C4-2B (cell line): ENCODE measurements at regions not wholly inside any gene's neighbourhood (a gene's known extent, or its start where the extent isn't known, plus 50 kb on each side); places are given as distances from the start of the nearest gene placed in this dataset.

Experiments
- H3K27ac ChIP-seq: fragments of 450-650 bp; 2 replicates; pipeline ENCODE4 v1.5.1; 2017
- ZFX ChIP-seq: fragments of 450-650 bp; IDR thresholded peaks from 2 replicates; pipeline ENCODE4 v1.6.1; 2017
- TF ChIP-seq, protein P1 (sequence below): fragments of 450-650 bp; conservative IDR thresholded peaks from 2 replicates; pipeline ENCODE4 v1.5.1; 2017; ENCODE audit warnings: mild to moderate bottlenecking

DNA sequence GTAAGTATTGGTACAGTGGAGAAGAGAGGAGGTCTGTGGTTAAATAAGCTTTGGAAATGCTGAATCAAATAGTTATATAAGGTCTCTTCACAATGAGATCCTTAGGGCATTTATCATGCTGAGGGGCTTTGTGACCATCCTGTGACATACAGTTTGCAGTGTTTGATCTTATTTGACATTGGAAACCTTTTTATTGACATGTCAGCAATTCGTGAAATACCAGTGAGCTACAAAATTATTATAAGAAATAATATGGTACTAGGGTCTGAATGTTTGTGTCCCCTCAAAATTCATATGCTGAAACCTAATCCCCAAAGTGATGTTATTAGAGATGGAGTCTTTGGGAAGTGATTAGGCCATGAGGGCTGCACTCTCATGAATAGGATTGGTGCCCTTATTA lies 98.4 kb downstream of the MID1IP1 start:
- H3K27ac ChIP-seq = no peak overlapping the region

DNA sequence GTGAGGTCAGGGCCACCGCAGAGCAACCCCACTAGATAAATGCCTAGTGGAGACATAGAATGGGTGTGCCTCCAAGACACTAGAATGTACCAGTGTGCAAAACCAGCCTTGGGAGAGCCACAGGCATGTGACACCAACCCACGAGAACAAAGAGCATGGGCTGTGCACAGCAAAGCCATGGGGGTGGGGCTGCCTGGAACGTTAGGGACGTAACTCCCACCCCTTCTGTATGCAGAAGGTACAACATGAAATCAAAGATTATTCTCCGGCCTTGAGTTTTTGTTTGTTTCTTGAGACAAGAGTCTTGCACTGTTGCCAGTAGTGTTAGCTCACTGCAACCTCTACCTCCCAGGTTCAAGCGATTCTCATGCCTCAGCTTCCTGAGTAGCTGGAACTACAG lies 99.5 kb downstream of the MID1IP1 start:
- TF ChIP-seq, protein P1, sequence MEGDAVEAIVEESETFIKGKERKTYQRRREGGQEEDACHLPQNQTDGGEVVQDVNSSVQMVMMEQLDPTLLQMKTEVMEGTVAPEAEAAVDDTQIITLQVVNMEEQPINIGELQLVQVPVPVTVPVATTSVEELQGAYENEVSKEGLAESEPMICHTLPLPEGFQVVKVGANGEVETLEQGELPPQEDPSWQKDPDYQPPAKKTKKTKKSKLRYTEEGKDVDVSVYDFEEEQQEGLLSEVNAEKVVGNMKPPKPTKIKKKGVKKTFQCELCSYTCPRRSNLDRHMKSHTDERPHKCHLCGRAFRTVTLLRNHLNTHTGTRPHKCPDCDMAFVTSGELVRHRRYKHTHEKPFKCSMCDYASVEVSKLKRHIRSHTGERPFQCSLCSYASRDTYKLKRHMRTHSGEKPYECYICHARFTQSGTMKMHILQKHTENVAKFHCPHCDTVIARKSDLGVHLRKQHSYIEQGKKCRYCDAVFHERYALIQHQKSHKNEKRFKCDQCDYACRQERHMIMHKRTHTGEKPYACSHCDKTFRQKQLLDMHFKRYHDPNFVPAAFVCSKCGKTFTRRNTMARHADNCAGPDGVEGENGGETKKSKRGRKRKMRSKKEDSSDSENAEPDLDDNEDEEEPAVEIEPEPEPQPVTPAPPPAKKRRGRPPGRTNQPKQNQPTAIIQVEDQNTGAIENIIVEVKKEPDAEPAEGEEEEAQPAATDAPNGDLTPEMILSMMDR = no peak
- no peak for TF ChIP-seq ZFX
- H3K27ac ChIP-seq = no peak overlapping the region

More for the DNA sequence above, 98.4 kb downstream of the MID1IP1 start:
- no peak for TF ChIP-seq ZFX
- TF ChIP-seq, protein P1 = no peak

GRCh38 chrX:38902972-38903492 lies 101.8 kb downstream of the MID1IP1 start:
- TF ChIP-seq, protein P1 = no peak
- no peak overlapping the region for H3K27ac ChIP-seq

GRCh38 chrX:38916801-38917200 lies 115.5 kb downstream of the MID1IP1 start:
- TF ChIP-seq, protein P1 = no peak
- TF ChIP-seq ZFX = no peak
- H3K27ac ChIP-seq = no peak overlapping the region

GRCh38 chrX:38917954-38918353 lies 116.7 kb downstream of the MID1IP1 start:
- TF ChIP-seq, protein P1 = no peak
- no peak for TF ChIP-seq ZFX
- H3K27ac ChIP-seq = no peak overlapping the region

GRCh38 chrX:38919202-38919601 lies 117.9 kb downstream of the MID1IP1 start:
- H3K27ac ChIP-seq = no peak overlapping the region
- no peak for TF ChIP-seq ZFX
- TF ChIP-seq, protein P1 = no peak

DNA sequence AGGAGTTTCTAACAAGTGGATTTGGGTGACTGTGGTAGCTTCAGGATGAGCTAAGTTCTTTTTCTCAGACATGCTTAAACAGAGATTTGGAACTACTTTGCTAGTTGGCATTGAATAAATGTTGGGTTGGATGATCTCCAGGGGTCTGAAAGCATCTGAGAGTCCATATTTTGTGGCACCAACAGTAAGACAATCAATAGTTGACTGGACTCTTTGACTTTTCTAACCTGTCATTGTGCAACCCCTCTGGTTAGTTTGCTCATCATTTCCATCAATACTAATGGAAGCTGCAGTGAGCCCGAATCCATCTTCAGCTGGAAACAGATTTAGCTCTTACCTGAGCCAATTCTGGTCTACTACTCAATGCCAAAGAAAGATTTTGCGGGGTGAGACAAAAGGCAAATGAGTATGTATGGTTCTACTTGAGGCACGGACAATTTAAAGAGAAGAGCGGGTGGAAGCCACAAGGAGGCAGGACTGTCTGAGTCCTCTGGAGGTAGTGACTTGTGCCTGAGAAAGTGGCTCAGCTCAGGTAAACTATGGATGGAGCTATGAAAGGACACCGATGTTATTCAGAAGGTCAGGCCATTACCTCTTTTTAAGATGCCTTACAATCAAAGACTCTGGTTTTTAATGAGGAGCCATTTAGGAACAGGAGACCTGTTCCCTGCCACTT lies 118.7 kb downstream of the MID1IP1 start:
- no peak for TF ChIP-seq ZFX
- TF ChIP-seq, protein P1 = no peak
- H3K27ac ChIP-seq = no peak overlapping the region
